ENCODE measurements at regions not wholly inside any gene's neighbourhood (a gene's known extent, or its start where the extent isn't known, plus 50 kb on each side); places are given as distances from the start of the nearest gene placed in this dataset.

GRCh38 chr13:111004444-111004843 is 89.6 kb upstream of the ANKRD10 start:
- Histone ChIP-seq H4K91ac (replicated peaks; ENCODE audit: insufficient read length, low read length) (no peak overlapping the region), H3K4me1 (replicated peaks in 1 of 4; ENCODE audit: control insufficient read depth in 3 of 4, insufficient read depth in 4 of 4, low read length in 3 of 4) (no peaks in the 10 kb centered on the region), H3K14ac (ENCODE audit: insufficient read length) (no peak overlapping the region), H3K79me1 (ENCODE audit: low read depth, low read length) (no peaks in the 10 kb centered on the region), H2BK12ac (ENCODE audit: low read depth, low read length) (no peak overlapping the region), H3K56ac (replicated peaks; ENCODE audit: insufficient read length, low read depth, low read length) (no peak overlapping the region), H2BK120ac (replicated peaks; ENCODE audit: low read depth, low read length) (no peak overlapping the region), H3K4me3 (ENCODE audit: extremely low read depth in 1 of 4, insufficient read depth in 2 of 4, low read depth in 3 of 4, low read length in 4 of 4) (no peak overlapping the region), H3K23me2 (ENCODE audit: low read depth, low read length) (no peaks in the 10 kb centered on the region), H3K23ac (ENCODE audit: insufficient read length) (no peak overlapping the region), H3K27me3 (replicated peaks in 1 of 4; ENCODE audit: control insufficient read depth in 3 of 4, extremely low read depth in 1 of 4, insufficient read depth in 3 of 4, low read length in 3 of 4) (peaks cover 0 to 3% (median under 1%) of the 10 kb centered on the region in 4 experiments; a peak in 3 of 7 replicates), H4K8ac (ENCODE audit: extremely low read depth, insufficient read depth, low read length) (no peak overlapping the region), H3K18ac (ENCODE audit: extremely low read depth, low read length) (no peak overlapping the region), H3K4ac (replicated peaks; ENCODE audit: insufficient read length, low read depth, low read length) (no peak overlapping the region), H3K27ac (ENCODE audit: low read depth, low read length) (no peak overlapping the region), H4K20me1 (replicated peaks in 1 of 2; ENCODE audit: control insufficient read depth in 1 of 2, insufficient read depth in 2 of 2, low read length in 2 of 2) (no peaks in the 10 kb centered on the region), H2AFZ (ENCODE audit: low read length) (no peak overlapping the region), H4K5ac (ENCODE audit: insufficient read length, low read depth, low read length) (no peak overlapping the region), H3K4me2 (ENCODE audit: insufficient read depth in 1 of 2, low read depth in 2 of 2, low read length in 2 of 2) (no peak overlapping the region), H3K36me3 (ENCODE audit: control insufficient read depth in 2 of 4, insufficient read depth in 4 of 4, low read length in 3 of 4) (no peaks in the 10 kb centered on the region), H2AK5ac (ENCODE audit: low read depth, low read length) (no peak overlapping the region), H3K9me3 (ENCODE audit: insufficient read depth in 2 of 2, low read depth in 1 of 2, low read length in 1 of 2) (no peaks in the 10 kb centered on the region), H2BK15ac (ENCODE audit: low read length) (no peak overlapping the region), H3K9ac (replicated peaks in 1 of 4; ENCODE audit: extremely low read depth in 1 of 4, low read depth in 3 of 4, low read length in 3 of 4) (no peak overlapping the region), H2BK20ac (ENCODE audit: low read length) (no peak overlapping the region), H2BK5ac (ENCODE audit: low read depth, low read length) (no peak overlapping the region), H3K79me2 (ENCODE audit: control insufficient read depth in 1 of 2, insufficient read depth in 2 of 2, low read length in 2 of 2) (no peaks in the 10 kb centered on the region)
- ChIA-PET CTCF (ENCODE audit: partially characterized antibody) (interaction anchor here (0.6 kb wide), 2 partner anchors 100 to 315 kb away, joined by 3 read pairs; no protein-coding TSS in a partner anchor), POLR2A (ENCODE audit: partially characterized antibody) (no interaction called here)
- WGBS, 2 experiments (ENCODE audit: extremely low coverage in 1 of 2, insufficient coverage in 1 of 2, insufficient read length in 1 of 2, insufficient replicate concordance in 2 of 2, low coverage in 1 of 2, low lambda C conversion rate in 2 of 2, missing lambda C conversion rate in 1 of 2): 75% methylated on average over 6 of the region's 6 CpGs; no CpG with 5 or more reads in 1 of the 2 experiments
- no peak for DNase-seq (ENCODE audit: low read depth in 1 of 2, low spot score in 2 of 2)
- no peak for FAIRE-seq
- 0 out of 2 replicates have a peak, but pooled peaks have one; percentile 19 for TF ChIP-seq MAX (IDR thresholded peaks at IDR 0.05)
- no peak for TF ChIP-seq POLR2A (IDR thresholded peaks at IDR 0.05; ENCODE audit: control extremely low read depth in 1 of 2, low read depth in 2 of 2, low read length in 2 of 2)

Measured in H1 (cell line).